B cell (primary cell): ENCODE measurements at regions not wholly inside any gene's neighbourhood (a gene's known extent, or its start where the extent isn't known, plus 50 kb on each side); places are given as distances from the start of the nearest gene placed in this dataset.

Experiments used
- ATAC-seq: fragments of 200-7000 bp; cut with Tn5 transposase; one replicate; pipeline ENCODE4 v1.10.0; 2021; ENCODE audit warnings: low read depth, mild to moderate bottlenecking, moderate number of reproducible peaks, moderate library complexity
- CTCF ChIA-PET: fragments of 350-600 bp; sonication (Branson Sonifier 250); formaldehyde crosslinking; loops from one replicate; lab custom pipeline; 2021; ENCODE audit warnings: antibody characterized with exemption, inconsistent platforms; lab: Charles Lee
- POLR2A ChIA-PET: fragments of 350-600 bp; sonication (Branson Sonifier 250); formaldehyde crosslinking; loops from one replicate; lab custom pipeline; 2021; ENCODE audit warnings: antibody characterized with exemption; lab: Charles Lee
- DNase-seq: peaks from one replicate; pipeline ENCODE4 v3.0.0; 2013
- H2AFZ ChIP-seq: 2 replicates; pipeline ENCODE4 v1.6.1; 2012; ENCODE audit warnings: mild to moderate bottlenecking, low read depth, low read length; ENCODE audit not compliant: insufficient read depth, poor library complexity, severe bottlenecking
- H3K27ac ChIP-seq, 2 donors: 1 replicate in 1 of 2; 2 replicates in 1 of 2; pipeline ENCODE4 v1.5.1; 2012 to 2013; ENCODE audit warnings: low read length in 2 of 2, mild to moderate bottlenecking in 2 of 2, moderate library complexity in 1 of 2
- H3K27me3 ChIP-seq, 4 experiments: fragments of 200-600 bp in 1 of 4; sonication (generic) in 1 of 4; replicated peaks in 1 of 4; 1 replicate in 2 of 4; 2 replicates in 2 of 4; pipeline versions ENCODE4 v1.6.1 to v1.7.0; 2013 to 2016; ENCODE audit warnings: low read length in 3 of 4, mild to moderate bottlenecking in 2 of 4, mixed read lengths in 1 of 4, moderate library complexity in 1 of 4; ENCODE audit not compliant: insufficient read depth in 4 of 4, control insufficient read depth in 3 of 4; ENCODE audit errors: control extremely low read depth in 1 of 4
- H3K36me3 ChIP-seq, 2 experiments: replicated peaks in 1 of 2; 1 replicate in 1 of 2; 2 replicates in 1 of 2; pipeline versions ENCODE4 v1.6.1 to v1.7.1; 2013; ENCODE audit warnings: low read length in 1 of 2; ENCODE audit not compliant: insufficient read depth in 2 of 2, control insufficient read depth in 1 of 2; ENCODE audit errors: control extremely low read depth in 1 of 2, extremely low read depth in 1 of 2
- H3K4me1 ChIP-seq, 2 donors: fragments of 200-600 bp in 1 of 2; sonication (generic) in 1 of 2; 1 replicate in 1 of 2; 2 replicates in 1 of 2; pipeline versions ENCODE4 v1.5.1 to v1.6.1; 2013 to 2017; ENCODE audit warnings: low read length in 2 of 2; ENCODE audit not compliant: control insufficient read depth in 2 of 2, insufficient read depth in 2 of 2
- H3K4me2 ChIP-seq: replicated peaks from 2 replicates; pipeline ENCODE3; 2012; ENCODE audit warnings: mild to moderate bottlenecking, low read depth, low read length; ENCODE audit not compliant: poor library complexity, severe bottlenecking
- H3K4me3 ChIP-seq, 5 experiments: fragments of 200-600 bp in 1 of 5; sonication (generic) in 1 of 5; 1 replicate in 3 of 5; 2 replicates in 2 of 5; pipeline versions ENCODE4 v1.5.1 to v1.7.0; 2011 to 2016; ENCODE audit warnings: low read length in 4 of 5, mild to moderate bottlenecking in 4 of 5, low read depth in 2 of 5, control low read depth in 1 of 5, moderate library complexity in 1 of 5; ENCODE audit not compliant: insufficient read depth in 1 of 5; ENCODE audit errors: control extremely low read depth in 1 of 5, extremely low read depth in 1 of 5
- H3K79me2 ChIP-seq: fragments of 200-600 bp; sonication (generic); one replicate; pipeline ENCODE4 v1.6.0; 2016; ENCODE audit warnings: low read length; ENCODE audit not compliant: control insufficient read depth, insufficient read depth
- H3K9ac ChIP-seq: fragments of 200-600 bp; sonication (generic); 2 replicates; pipeline ENCODE4 v1.6.1; 2017; ENCODE audit warnings: mild to moderate bottlenecking, low read length, moderate library complexity
- H3K9me3 ChIP-seq, 3 donors: one replicate each; pipeline versions ENCODE4 v1.6.1 to v1.7.1; 2013; ENCODE audit warnings: low read length in 2 of 3; ENCODE audit not compliant: control insufficient read depth in 2 of 3, insufficient read depth in 1 of 3; ENCODE audit errors: control extremely low read depth in 1 of 3
- H4K20me1 ChIP-seq: 2 replicates; pipeline ENCODE4 v1.6.0; 2012; ENCODE audit warnings: mild to moderate bottlenecking, low read length; ENCODE audit not compliant: insufficient read depth, control insufficient read depth, poor library complexity, severe bottlenecking
- H3K27ac Mint-ChIP-seq: one replicate; pipeline ENCODE4 v1.8.0; 2021; ENCODE audit warnings: mixed read lengths
- H3K27me3 Mint-ChIP-seq: one replicate; pipeline ENCODE4 v1.8.0; 2021; ENCODE audit warnings: mixed read lengths
- H3K4me1 Mint-ChIP-seq: one replicate; pipeline ENCODE4 v1.8.0; 2021; ENCODE audit warnings: mixed read lengths
- H3K4me3 Mint-ChIP-seq: one replicate; pipeline ENCODE4 v1.8.0; 2021; ENCODE audit warnings: mixed read lengths
- H3K9me3 Mint-ChIP-seq: one replicate; pipeline ENCODE4 v1.8.0; 2022; ENCODE audit warnings: mixed read lengths; ENCODE audit not compliant: insufficient read depth
- EZH2 ChIP-seq: IDR thresholded peaks from 2 replicates; pipeline ENCODE4 v1.6.1; 2012; ENCODE audit warnings: borderline replicate concordance, low read depth, mild to moderate bottlenecking, moderate library complexity, low read length; ENCODE audit not compliant: insufficient read depth, poor library complexity, severe bottlenecking
- WGBS: methylation state at CpG from one replicate; pipeline ENCODE4 v1.1.5; 2013; ENCODE audit warnings: missing lambda C conversion rate; ENCODE audit not compliant: insufficient coverage; 5-methylcytosine and 5-hydroxymethylcytosine counted together
- intact Hi-C: fragments of 100-400 bp; cut with micrococcal nuclease; formaldehyde crosslinking; loops from one replicate; pipeline ENCODE4 v1.10.0; 2022
- TF ChIP-seq, protein P1 (sequence below): fragments of 200-600 bp; IDR thresholded peaks from one replicate; pipeline ENCODE4 v1.8.0; 2022; ENCODE audit warnings: antibody characterized with exemption, mild to moderate bottlenecking

DNA sequence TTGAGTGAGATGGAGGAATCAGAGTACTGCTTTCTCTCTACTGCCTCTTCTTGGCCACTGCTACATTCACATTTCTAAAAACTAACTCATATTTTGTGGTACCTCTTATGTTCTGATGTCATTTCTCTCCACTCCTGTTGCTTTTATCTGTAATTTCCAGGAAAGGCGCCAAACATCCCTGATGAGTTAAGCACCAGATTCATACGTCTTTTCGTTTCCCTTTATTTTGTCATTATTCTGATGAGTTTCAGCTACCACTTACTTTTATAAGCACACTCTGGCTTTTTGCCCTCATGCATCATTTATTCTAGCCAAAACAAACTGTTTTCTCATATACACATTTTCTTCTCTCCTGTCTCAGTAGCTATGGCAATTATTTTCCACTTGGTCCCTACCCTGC, 680.0 kb downstream of the RNF144B start:
- no peaks in the 10 kb centered on the region for H4K20me1 ChIP-seq
- H3K4me3 ChIP-seq = no peak overlapping the region
- no peaks in the 10 kb centered on the region for H3K4me1 ChIP-seq
- no peak overlapping the region for H3K27ac Mint-ChIP-seq
- 95% methylated on average over 3 of the region's 3 CpGs for WGBS
- H3K4me2 ChIP-seq = no peak overlapping the region
- ATAC-seq (no peak), DNase-seq (no peak)
- H3K9me3 ChIP-seq = peaks cover 0 to 4% (median 0%) of the 10 kb centered on the region in 3 donors
- ChIA-PET POLR2A (no interaction called here), CTCF (no interaction called here)
- peaks cover 6% of the 10 kb centered on the region for H3K9me3 Mint-ChIP-seq
- intact Hi-C loops = no loop called here
- H3K27ac ChIP-seq = no peak overlapping the region
- no peaks in the 10 kb centered on the region for H3K79me2 ChIP-seq
- no peaks in the 10 kb centered on the region for H3K4me1 Mint-ChIP-seq
- no peak overlapping the region for H3K9ac ChIP-seq
- H3K27me3 Mint-ChIP-seq = no peaks in the 10 kb centered on the region
- H3K4me3 Mint-ChIP-seq = no peak overlapping the region
- no peak overlapping the region for H2AFZ ChIP-seq
- no peaks in the 10 kb centered on the region for H3K36me3 ChIP-seq
- TF ChIP-seq, protein P1, sequence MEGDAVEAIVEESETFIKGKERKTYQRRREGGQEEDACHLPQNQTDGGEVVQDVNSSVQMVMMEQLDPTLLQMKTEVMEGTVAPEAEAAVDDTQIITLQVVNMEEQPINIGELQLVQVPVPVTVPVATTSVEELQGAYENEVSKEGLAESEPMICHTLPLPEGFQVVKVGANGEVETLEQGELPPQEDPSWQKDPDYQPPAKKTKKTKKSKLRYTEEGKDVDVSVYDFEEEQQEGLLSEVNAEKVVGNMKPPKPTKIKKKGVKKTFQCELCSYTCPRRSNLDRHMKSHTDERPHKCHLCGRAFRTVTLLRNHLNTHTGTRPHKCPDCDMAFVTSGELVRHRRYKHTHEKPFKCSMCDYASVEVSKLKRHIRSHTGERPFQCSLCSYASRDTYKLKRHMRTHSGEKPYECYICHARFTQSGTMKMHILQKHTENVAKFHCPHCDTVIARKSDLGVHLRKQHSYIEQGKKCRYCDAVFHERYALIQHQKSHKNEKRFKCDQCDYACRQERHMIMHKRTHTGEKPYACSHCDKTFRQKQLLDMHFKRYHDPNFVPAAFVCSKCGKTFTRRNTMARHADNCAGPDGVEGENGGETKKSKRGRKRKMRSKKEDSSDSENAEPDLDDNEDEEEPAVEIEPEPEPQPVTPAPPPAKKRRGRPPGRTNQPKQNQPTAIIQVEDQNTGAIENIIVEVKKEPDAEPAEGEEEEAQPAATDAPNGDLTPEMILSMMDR = no peak
- TF ChIP-seq EZH2 = no peak
- H3K27me3 ChIP-seq = no peaks in the 10 kb centered on the region

GRCh38 chr6:19070520-19070919, 683.4 kb downstream of the RNF144B start:
- Histone ChIP-seq H3K4me3 (no peak overlapping the region), H3K4me2 (no peak overlapping the region), H3K27me3 (no peaks in the 10 kb centered on the region), H3K79me2 (no peaks in the 10 kb centered on the region), H3K27ac (no peak overlapping the region), H2AFZ (no peak overlapping the region), H3K9ac (no peak overlapping the region), H4K20me1 (no peaks in the 10 kb centered on the region), H3K36me3 (no peaks in the 10 kb centered on the region), H3K9me3 (peaks cover 0 to 8% (median 5%) of the 10 kb centered on the region in 3 donors), H3K4me1 (no peaks in the 10 kb centered on the region)
- CTCF ChIA-PET = no interaction called here
- POLR2A ChIA-PET = no interaction called here
- intact Hi-C loops = no loop called here
- no peak overlapping the region for H3K27ac Mint-ChIP-seq
- H3K4me3 Mint-ChIP-seq = no peak overlapping the region
- peaks cover 4% of the 10 kb centered on the region for H3K9me3 Mint-ChIP-seq
- no peaks in the 10 kb centered on the region for H3K4me1 Mint-ChIP-seq
- H3K27me3 Mint-ChIP-seq = no peaks in the 10 kb centered on the region
- no peak for DNase-seq
- TF ChIP-seq, protein P1 = no peak
- TF ChIP-seq EZH2 = no peak
- ATAC-seq = no peak
